SW 1271 (cell line): ENCODE measurements at regions not wholly inside any gene's neighbourhood (a gene's known extent, or its start where the extent isn't known, plus 50 kb on each side); places are given as distances from the start of the nearest gene placed in this dataset.

Experiments
- DNase-seq, 2 experiments: peaks; one replicate each; lab custom pipeline; 2025; lab: John Stamatoyannopoulos, UW

- no peak for DNase-seq
These were observed 120.2 kb upstream of the XYLT1 start for GRCh38 chr16:17590711-17591654.

GRCh38 chr16:17589898-17590297, 119.1 kb upstream of the XYLT1 start:
- DNase-seq: no peak

- no peak for DNase-seq
These were observed 114.8 kb upstream of the XYLT1 start for GRCh38 chr16:17585449-17586074.

- DNase-seq: peak; percentile 6 to 9
These were observed 108.5 kb upstream of the XYLT1 start for GRCh38 chr16:17578981-17579874.

GRCh38 chr16:17574256-17574655, 103.5 kb upstream of the XYLT1 start:
- DNase-seq: no peak

- DNase-seq: no peak
These were observed 101.4 kb upstream of the XYLT1 start for GRCh38 chr16:17572145-17572544.

- DNase-seq: no peak
These were observed 100.8 kb upstream of the XYLT1 start for GRCh38 chr16:17571499-17572093.

- no peak for DNase-seq
These were observed 97.5 kb upstream of the XYLT1 start for GRCh38 chr16:17568239-17568638.

GRCh38 chr16:17567455-17567854, 96.7 kb upstream of the XYLT1 start:
- no peak for DNase-seq

- DNase-seq: no peak
These were observed 96.1 kb upstream of the XYLT1 start for GRCh38 chr16:17566656-17567450.

GRCh38 chr16:17566075-17566474, 95.3 kb upstream of the XYLT1 start:
- no peak for DNase-seq

- DNase-seq: no peak
These were observed 94.8 kb upstream of the XYLT1 start for GRCh38 chr16:17565605-17566004.

GRCh38 chr16:17564856-17565255, 94.1 kb upstream of the XYLT1 start:
- no peak for DNase-seq

GRCh38 chr16:17563323-17564091, 92.7 kb upstream of the XYLT1 start:
- no peak for DNase-seq

- no peak for DNase-seq
These were observed 90.3 kb upstream of the XYLT1 start for GRCh38 chr16:17561056-17561455.

GRCh38 chr16:17560548-17560947, 89.8 kb upstream of the XYLT1 start:
- no peak for DNase-seq

GRCh38 chr16:17559394-17559793, 88.6 kb upstream of the XYLT1 start:
- DNase-seq: no peak

GRCh38 chr16:17557949-17558348, 87.2 kb upstream of the XYLT1 start:
- no peak for DNase-seq

- DNase-seq: no peak
These were observed 86.7 kb upstream of the XYLT1 start for GRCh38 chr16:17557480-17557879.
